ENCODE measurements at regions not wholly inside any gene's neighbourhood (a gene's known extent, or its start where the extent isn't known, plus 50 kb on each side); places are given as distances from the start of the nearest gene placed in this dataset.

DNA sequence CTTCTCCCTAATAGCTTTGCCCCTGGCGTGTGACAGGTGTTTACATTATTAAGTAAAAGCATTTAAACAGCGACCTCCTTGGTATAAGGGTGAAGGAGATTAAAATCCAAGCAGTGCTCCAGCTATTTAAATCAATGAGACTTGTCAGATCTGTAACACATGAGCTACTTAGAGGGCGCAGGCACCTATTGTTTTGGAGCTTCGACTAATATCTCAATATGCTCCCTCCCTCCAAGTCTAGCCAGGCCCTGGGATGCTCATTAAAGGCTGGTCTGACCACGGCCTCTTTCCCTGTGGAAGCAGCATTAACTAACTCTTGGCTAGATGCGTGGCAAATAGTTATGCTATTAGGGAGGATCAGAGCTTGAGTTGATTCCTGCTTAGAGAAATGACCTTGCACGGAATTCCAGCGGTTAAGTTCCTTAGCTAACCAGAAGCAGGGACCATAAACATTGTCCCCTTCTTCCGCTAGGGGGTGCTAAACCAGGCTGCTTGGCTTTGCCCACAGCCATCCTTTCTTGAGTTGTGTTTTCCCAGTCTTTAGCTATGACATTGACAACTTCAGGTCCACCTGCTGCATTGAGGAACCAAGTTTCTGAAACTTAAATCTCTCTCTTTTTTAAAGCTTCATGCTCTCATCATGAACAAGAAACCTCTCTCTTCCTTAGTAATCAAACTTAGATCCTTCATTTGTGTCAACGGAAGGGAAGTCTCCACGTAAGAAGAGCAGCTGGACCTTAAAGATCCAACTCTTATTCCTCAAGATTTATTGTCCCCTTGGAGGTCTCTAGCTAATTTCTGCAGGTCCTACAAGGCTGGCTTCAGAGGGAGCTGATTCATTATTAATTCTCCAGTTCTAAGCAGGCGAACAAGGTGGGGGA is 80.7 kb upstream of the IGFBP7 start:
- CTCF ChIA-PET, result interaction anchor here (0.6 kb wide), 1 partner anchor 234 kb away, joined by 4 read pairs; no protein-coding TSS in a partner anchor
- no peak for ATAC-seq

DNA sequence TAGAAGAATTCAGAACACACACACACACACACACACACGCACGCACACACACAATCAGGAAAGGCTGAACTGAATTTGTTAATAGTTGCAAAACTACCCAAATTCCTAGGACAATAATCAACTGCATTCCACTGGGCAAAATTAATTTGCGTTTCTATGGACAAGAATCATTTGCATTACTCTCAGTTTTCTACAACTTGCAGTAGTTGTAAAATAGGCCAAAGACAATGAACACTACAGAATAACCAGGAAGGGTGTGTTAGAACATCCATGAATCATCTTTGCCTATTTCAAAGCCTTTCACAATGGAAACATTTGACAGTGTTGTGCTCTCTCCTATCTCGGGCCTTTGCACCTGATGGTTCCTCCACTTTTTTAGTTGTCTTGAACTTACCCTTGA is 77.1 kb upstream of the IGFBP7 start:
- POLR2A ChIA-PET (ENCODE audit: unreplicated experiment), result no interaction called here
- H3F3A ChIP-seq (ENCODE audit: low read length, unreplicated experiment), result no peaks in the 10 kb centered on the region
- peaks cover 9% of the 10 kb centered on the region for H3K4me1 ChIP-seq (ENCODE audit: insufficient read depth, low read length)
- no peak overlapping the region for H3K4me2 ChIP-seq (ENCODE audit: low read length)
- H3K4me3 ChIP-seq (ENCODE audit: low read length), result no peak overlapping the region
- peak; percentile 51 for ATAC-seq
- H3K27ac ChIP-seq (ENCODE audit: low read length), result no peak overlapping the region
- no peaks in the 10 kb centered on the region for H3K9me2 ChIP-seq (replicated peaks; ENCODE audit: low read length)
- BruUV-seq (replicated peaks), result no TSS peak
- H3K9ac ChIP-seq (ENCODE audit: low read length), result no peak overlapping the region
- no peaks in the 10 kb centered on the region for H4K20me1 ChIP-seq (ENCODE audit: low read length)
- no peaks in the 10 kb centered on the region for H3K9me3 ChIP-seq (ENCODE audit: low read length)
- intact Hi-C loops (cut with micrococcal nuclease), result no loop called here
- no peaks in the 10 kb centered on the region for H3K79me2 ChIP-seq (ENCODE audit: low read length)
- H3K36me3 ChIP-seq (ENCODE audit: low read depth, low read length), result no peaks in the 10 kb centered on the region
- H2AFZ ChIP-seq (ENCODE audit: low read length), result no peak overlapping the region
- no peak for TF ChIP-seq EZH2 (IDR thresholded peaks at IDR 0.05; ENCODE audit: low read length, unreplicated experiment)
- no peaks in the 10 kb centered on the region for H3K27me3 ChIP-seq (ENCODE audit: low read length)
- CTCF ChIA-PET, result no interaction called here
- DNase-seq, result peak; percentile 43

More for the DNA sequence above, 80.7 kb upstream of the IGFBP7 start:
- Histone ChIP-seq H3K79me2 (ENCODE audit: low read length) (no peaks in the 10 kb centered on the region), H3K4me2 (ENCODE audit: low read length) (no peak overlapping the region), H3K36me3 (ENCODE audit: low read depth, low read length) (no peaks in the 10 kb centered on the region), H4K20me1 (ENCODE audit: low read length) (no peaks in the 10 kb centered on the region), H3F3A (ENCODE audit: low read length, unreplicated experiment) (no peaks in the 10 kb centered on the region), H3K9ac (ENCODE audit: low read length) (no peak overlapping the region), H3K9me3 (ENCODE audit: low read length) (no peaks in the 10 kb centered on the region), H3K27me3 (ENCODE audit: low read length) (no peaks in the 10 kb centered on the region), H3K9me2 (replicated peaks; ENCODE audit: low read length) (no peaks in the 10 kb centered on the region), H3K4me3 (ENCODE audit: low read length) (no peak overlapping the region), H2AFZ (ENCODE audit: low read length) (no peak overlapping the region), H3K27ac (ENCODE audit: low read length) (no peak overlapping the region), H3K4me1 (ENCODE audit: insufficient read depth, low read length) (peaks cover 3% of the 10 kb centered on the region; the same call in 1 of the 2 replicates)
- intact Hi-C loops (cut with micrococcal nuclease), result no loop called here
- DNase-seq, result peak; percentile 57
- no TSS peak for BruUV-seq (replicated peaks)
- TF ChIP-seq EZH2 (IDR thresholded peaks at IDR 0.05; ENCODE audit: low read length, unreplicated experiment) (no peak), EZH2phosphoT487 (IDR thresholded peaks at IDR 0.05; ENCODE audit: borderline replicate concordance, low read length) (no peak)
- TF ChIP-seq, protein P1, sequence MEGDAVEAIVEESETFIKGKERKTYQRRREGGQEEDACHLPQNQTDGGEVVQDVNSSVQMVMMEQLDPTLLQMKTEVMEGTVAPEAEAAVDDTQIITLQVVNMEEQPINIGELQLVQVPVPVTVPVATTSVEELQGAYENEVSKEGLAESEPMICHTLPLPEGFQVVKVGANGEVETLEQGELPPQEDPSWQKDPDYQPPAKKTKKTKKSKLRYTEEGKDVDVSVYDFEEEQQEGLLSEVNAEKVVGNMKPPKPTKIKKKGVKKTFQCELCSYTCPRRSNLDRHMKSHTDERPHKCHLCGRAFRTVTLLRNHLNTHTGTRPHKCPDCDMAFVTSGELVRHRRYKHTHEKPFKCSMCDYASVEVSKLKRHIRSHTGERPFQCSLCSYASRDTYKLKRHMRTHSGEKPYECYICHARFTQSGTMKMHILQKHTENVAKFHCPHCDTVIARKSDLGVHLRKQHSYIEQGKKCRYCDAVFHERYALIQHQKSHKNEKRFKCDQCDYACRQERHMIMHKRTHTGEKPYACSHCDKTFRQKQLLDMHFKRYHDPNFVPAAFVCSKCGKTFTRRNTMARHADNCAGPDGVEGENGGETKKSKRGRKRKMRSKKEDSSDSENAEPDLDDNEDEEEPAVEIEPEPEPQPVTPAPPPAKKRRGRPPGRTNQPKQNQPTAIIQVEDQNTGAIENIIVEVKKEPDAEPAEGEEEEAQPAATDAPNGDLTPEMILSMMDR (conservative IDR thresholded peaks at IDR 0.05; ENCODE audit: low read depth, low read length), result peak; percentile 82
- POLR2A ChIA-PET (ENCODE audit: unreplicated experiment), result no interaction called here

DNA sequence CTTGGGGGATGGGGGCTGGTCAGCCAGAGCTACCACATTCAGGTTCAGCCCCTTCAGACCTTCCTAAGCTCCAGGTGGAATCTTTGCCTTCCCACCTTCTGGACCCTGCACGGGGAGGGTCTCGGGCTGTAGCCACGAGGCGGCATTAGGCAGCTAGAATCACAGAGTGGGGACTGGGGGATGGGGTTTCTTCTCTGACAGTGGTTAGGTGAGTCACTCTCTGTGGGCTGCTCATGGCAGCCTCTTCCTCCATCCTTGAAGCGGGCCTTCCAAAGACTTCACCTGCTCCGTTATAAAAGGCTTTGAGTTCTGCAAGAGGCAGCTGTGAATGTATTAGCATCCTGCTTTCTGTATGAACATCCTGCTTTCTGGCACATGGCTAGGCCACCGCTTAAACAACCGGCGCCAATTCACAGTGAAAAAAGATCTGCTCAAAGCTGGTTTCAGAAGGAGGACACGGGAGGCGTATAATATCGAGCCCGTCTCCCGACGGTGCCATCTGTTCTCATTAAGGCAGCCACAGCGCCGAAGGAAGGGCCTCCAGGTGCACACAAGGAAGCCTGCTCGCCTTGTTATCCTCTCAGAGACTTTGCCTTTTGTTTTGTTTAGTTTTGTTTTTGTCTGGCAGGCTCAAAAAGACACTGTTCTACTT is 74.3 kb upstream of the IGFBP7 start:
- peak overlapping the region; percentile 53 for H3K4me2 ChIP-seq (ENCODE audit: low read length)
- peak overlapping the region; percentile 37 for H2AFZ ChIP-seq (ENCODE audit: low read length)
- no peaks in the 10 kb centered on the region for H3K9me3 ChIP-seq (ENCODE audit: low read length)
- CTCF ChIA-PET, result no interaction called here
- no peak overlapping the region for H3K27ac ChIP-seq (ENCODE audit: low read length)
- no peaks in the 10 kb centered on the region for H3K36me3 ChIP-seq (ENCODE audit: low read depth, low read length)
- intact Hi-C loops (cut with micrococcal nuclease), result no loop called here
- TF ChIP-seq EZH2phosphoT487 (IDR thresholded peaks at IDR 0.05; ENCODE audit: borderline replicate concordance, low read length) (no peak), EZH2 (IDR thresholded peaks at IDR 0.05; ENCODE audit: low read length, unreplicated experiment) (no peak)
- TF ChIP-seq, protein P1 (conservative IDR thresholded peaks at IDR 0.05; ENCODE audit: low read depth, low read length), result no peak
- no peaks in the 10 kb centered on the region for H3K79me2 ChIP-seq (ENCODE audit: low read length)
- no TSS peak for BruUV-seq (replicated peaks)
- DNase-seq, result peak; percentile 29
- H3K9ac ChIP-seq (ENCODE audit: low read length), result no peak overlapping the region
- no peaks in the 10 kb centered on the region for H3F3A ChIP-seq (ENCODE audit: low read length, unreplicated experiment)
- peaks cover 6% of the 10 kb centered on the region for H3K4me1 ChIP-seq (ENCODE audit: insufficient read depth, low read length)
- POLR2A ChIA-PET (ENCODE audit: unreplicated experiment), result no interaction called here
- no peaks in the 10 kb centered on the region for H3K27me3 ChIP-seq (ENCODE audit: low read length)
- H3K9me2 ChIP-seq (replicated peaks; ENCODE audit: low read length), result no peaks in the 10 kb centered on the region
- ATAC-seq, result no peak
- H3K4me3 ChIP-seq (ENCODE audit: low read length), result no peak overlapping the region
- H4K20me1 ChIP-seq (ENCODE audit: low read length), result no peaks in the 10 kb centered on the region

Measured in PC-3 (cell line).